Left hindlimb (tissue), 1 donor: ENCODE measurements at regions not wholly inside any gene's neighbourhood (a gene's known extent, or its start where the extent isn't known, plus 50 kb on each side); places are given as distances from the start of the nearest gene placed in this dataset.

Source experiments
- DNase-seq: peaks from one replicate; pipeline ENCODE4 v3.0.0-alpha.2; 2018

- no peak for DNase-seq
Observed at GRCh38 chr16:5551909-5552308, 454.3 kb upstream of the EEF2KMT start.

- DNase-seq, result no peak
Observed at GRCh38 chr16:5549802-5550201, 452.2 kb upstream of the EEF2KMT start.

DNA sequence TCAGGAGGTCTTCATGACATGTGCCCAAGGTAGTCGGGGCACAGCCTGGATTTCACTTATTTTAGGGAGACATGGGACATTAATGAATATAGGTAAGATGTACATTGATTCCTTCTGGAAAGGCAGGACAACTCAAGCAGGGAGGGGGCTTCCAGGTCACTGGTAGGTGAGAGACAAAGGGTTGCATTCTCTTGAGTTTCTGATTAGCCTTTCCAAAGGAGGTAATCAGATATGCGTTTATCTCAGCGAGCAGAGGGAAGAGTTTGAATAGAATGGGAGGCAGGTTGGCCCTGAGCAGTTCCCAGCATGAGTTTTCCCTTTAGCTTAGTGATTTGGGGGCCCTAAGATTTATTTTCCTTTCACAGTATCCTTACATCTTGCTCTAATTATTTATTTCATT lies 443.8 kb upstream of the EEF2KMT start:
- DNase-seq, result no peak

DNA sequence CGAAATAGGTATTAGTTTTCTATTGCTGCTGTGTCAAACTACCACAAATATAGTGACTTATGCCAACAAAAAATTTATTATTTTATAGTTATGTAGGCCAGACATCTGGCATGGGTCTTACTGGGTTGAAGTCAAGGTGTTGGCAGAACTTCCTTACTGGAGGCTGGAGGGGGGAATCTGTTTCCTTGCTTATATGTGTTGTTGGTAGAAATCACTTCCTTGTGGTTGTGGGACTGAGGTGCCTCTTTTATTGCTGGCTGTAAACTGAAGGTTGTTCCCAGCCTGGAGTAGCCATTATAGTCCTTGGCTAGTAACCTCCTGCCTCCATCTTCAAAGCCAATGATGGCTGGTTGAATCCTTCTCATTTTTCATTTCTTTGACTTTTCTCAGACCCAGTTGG lies 439.8 kb upstream of the EEF2KMT start:
- no peak for DNase-seq

DNA sequence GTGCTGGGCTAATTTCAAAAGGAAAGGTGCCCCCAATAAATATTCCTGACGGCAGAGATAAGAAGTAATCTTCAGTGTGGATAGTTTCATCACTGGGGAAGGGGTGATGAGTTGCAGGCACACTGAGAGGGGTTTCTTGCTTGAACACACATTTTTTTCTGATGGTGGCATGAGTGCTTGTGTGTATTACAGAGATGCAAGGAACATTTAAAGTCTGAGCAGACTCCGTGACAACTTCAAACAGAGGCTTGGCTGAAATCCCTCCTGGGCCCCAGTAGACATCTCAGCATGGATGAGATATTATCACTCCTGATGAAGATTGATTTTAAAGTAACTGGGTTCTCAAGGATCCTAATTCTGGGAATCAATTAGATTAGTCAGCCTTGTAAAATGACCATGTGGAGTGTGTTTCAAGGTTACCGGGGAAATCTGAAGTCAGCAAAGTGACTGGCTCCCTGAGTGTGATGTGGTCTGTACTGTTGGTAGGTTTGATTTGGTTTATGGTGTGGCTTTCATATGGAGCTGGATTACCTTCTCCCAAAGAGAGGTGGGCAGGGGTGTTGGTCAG lies 435.8 kb upstream of the EEF2KMT start:
- no peak for DNase-seq

- no peak for DNase-seq
Observed at GRCh38 chr16:5527817-5528216, 430.2 kb upstream of the EEF2KMT start.

DNA sequence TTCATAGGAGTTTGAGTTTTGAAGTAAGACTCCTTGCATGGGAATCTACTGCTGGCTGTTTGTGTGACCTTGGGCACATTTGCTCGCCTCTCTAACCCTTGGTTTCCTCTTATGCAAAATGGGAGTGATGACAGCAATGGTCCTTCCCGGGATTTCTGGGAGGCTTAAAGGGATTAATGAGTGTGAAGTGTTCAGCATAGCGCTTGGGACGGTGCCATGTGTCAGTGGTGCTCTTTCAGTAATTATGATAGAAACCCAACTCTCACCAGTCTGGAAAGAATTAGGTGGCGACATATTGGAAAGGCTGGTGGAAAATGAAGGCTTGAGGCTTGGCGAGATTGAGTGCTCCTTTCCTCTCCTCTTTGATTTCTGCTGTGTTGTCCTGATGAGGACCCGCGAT lies 429.2 kb upstream of the EEF2KMT start:
- DNase-seq, result no peak

DNA sequence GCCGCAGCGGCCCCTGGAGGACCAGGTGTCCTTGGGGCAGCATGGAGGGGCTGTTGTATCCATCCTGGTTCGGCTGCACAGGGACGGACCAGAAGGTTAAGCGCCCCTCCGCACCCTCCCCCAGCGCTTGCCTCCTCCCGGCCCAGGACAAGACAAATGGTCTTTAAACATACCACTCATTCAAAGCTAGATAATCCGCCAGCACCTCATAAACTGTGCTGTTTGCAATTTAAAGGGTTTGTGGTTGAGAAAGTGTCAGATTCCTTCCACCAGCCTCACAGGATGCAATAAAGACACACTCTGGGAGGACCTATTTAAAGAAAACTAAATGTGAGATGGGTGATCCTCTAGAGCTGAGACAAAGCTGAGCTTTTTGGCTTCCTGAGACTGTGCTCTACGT lies 426.2 kb upstream of the EEF2KMT start:
- DNase-seq, result no peak

DNA sequence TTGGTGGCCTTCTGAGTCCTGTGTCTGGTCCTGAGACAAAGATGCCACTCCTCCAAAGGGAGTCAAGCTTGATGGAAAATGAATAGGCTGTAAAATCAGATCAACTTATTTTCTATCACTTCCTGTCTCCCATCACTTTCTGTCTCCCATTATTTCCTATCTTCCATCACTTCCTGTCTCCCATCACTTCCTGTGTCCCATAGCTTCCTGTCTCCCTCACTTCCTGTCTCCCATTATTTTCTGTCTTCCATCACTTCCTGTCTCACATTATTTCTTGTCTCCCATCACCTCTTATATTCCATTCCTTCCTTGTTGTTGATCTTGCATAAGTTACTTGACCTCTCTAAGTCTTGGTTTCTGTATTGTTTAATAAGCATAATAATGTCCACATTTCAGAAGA lies 418.5 kb upstream of the EEF2KMT start:
- DNase-seq, result no peak

DNA sequence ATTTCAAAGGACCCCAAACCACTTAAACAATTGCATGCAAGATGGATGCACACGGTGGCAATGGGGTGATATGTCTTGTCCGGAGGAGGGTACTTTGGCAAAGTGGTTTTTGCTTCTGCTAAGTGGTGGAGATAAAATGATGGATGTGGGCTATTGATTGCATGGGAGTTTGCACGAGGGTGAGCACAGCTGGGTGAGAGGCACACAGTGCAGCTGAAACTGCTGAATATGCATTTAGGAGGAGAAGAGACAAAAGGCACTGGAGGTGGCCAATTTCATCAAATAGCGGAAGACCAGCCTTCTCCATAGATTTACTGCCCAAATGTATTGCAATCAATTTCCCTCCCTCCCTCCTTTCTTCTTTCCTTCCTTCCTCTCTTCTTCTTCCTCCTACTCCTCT lies 414.4 kb upstream of the EEF2KMT start:
- DNase-seq, result no peak

DNA sequence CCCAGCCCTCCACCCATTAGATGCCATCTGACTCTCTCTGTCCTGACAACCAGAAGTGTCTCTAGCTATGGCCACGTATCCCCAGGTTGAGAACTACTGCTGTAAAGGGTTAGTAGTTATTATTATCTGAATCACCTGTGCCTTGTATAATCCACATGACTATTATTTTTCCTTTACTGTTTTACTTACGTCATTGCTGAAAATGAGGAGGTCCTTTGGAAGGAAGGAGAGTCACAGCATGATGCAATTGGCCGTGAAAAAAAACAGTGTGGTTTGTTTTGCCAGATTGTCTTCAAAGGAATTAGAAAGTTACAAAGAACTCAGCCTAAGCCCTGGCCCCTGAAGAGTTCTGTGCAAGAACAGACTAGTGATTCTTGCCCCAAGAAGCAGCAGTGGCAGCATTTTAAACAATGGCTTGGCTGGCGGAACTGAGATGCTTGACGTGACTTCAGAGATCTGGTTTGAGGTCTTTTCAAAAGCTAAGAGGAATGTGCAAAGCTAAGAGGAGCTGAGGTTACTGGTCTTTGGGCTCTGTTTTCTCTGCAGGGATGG lies 413.3 kb upstream of the EEF2KMT start:
- DNase-seq, result no peak

- DNase-seq, result no peak
Observed at GRCh38 chr16:5509794-5510193, 412.2 kb upstream of the EEF2KMT start.

- no peak for DNase-seq
Observed at GRCh38 chr16:5509336-5509735, 411.7 kb upstream of the EEF2KMT start.

GRCh38 chr16:5508371-5508770 lies 410.8 kb upstream of the EEF2KMT start:
- DNase-seq, result no peak

DNA sequence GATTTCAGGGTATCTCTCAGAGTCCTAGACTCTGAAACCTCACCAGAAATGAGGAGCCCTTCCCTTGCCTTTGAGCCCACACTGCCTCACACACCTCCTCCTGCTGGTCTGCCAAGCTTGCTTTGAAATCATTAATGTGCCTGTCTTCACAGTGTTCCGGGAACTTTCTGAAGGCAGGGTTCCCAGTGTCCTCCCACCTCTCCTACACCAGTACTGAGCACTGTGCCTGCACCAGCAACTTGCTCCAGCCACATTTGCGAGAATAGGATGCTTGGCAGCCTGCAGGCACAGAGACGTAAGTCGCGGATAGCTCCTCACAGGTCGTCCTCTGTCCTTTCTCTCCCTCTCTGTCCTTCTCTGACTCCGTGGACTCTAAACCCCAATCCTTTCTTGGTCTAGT lies 408.4 kb upstream of the EEF2KMT start:
- no peak for DNase-seq

GRCh38 chr16:5505091-5505887 lies 407.7 kb upstream of the EEF2KMT start:
- DNase-seq, result no peak

DNA sequence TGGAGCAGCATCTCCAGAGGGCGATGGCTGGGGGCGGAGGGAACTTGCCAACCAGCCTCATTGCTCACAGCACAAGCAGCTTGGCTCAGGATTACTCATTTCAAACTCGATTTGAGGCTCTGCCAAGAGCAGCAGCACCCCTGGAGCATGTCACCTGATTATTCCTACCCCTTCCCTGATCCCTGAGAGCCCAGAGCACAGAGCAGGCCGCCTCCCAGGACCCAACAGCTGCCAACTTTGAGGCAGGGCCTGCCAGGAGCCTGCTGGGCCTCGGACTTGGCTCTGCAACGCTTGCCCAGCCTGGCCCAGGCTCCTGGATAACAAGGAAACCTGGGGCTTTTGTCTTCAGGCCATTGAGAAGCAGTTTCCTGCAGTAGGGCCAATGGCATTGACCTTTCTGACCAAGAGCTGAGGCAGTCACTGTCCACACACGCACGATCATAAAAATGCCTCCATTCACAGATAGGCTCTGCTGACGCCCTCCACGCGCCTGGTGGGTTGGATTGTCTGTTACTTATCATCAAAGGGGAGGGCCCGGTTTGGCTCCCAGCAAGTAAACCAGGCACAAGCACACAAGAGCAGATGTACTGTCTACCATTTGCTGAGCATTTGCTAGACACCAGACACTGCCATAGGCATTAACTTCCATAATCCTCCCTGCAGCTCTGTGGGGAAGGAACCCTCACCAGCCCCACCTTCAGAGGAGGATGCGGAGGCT lies 406.6 kb upstream of the EEF2KMT start:
- DNase-seq, result no peak

GRCh38 chr16:5502944-5503343 lies 405.3 kb upstream of the EEF2KMT start:
- DNase-seq, result no peak

DNA sequence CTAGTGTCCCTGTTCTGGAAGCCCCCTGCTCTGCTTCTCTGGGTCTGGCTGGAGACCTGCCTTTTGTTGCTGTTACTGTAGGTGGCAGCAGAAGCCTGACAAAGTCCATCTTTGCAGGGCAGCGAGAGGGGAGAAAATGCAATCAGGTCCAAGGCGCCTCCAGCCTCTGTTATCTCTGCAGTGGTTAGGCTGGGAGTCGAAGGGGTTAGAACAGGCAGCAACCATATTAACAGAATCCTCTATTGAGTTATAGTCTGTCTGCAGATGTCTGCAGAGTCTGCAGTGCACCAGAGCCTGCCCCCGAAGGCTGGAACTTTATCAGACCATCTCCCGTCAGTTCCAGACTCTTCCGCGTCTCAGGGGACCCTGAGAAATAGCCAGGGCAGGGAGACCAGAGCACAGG lies 404.9 kb upstream of the EEF2KMT start:
- DNase-seq, result no peak

GRCh38 chr16:5500526-5500925 lies 402.9 kb upstream of the EEF2KMT start:
- DNase-seq, result no peak

- no peak for DNase-seq
Observed at GRCh38 chr16:5498562-5498961, 401.0 kb upstream of the EEF2KMT start.

DNA sequence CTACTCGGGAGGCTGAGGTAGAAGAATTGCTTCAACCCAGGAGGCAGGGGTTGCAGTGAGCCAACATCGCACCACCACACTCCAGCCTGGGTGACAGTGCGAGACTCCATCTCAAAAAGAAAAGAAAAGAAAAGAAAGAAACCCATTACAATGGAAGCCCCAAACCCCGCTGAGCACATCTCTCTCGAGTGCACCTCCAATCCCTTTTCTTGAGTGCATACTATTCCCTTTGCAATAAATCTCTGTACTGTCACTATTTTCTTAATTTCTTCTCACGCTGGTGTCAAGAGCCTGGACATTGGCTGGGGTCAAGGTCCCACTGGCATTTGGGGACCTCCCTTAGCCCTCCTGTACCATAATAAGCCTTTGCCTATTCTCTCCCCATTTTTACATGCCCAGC lies 398.4 kb upstream of the EEF2KMT start:
- DNase-seq, result no peak

DNA sequence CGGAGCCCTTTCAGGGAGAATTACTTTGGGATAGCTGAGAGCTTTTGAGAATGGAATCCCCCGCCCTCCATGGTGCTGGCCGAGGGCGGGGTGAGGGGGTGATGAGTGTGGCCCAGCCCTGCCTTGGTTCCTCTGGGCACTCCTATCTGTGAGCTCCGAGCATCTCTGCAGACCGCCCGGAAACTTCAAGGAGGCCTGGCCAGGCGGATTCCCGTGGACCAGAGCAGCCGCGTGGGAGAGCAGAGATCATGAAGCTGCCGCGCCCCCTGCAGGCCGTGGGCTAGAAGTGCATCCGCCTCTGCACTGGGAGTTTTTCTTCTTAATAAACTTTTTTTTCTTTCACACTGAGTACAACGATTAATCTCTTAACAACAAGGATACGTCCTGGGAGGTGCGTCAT lies 392.9 kb upstream of the EEF2KMT start:
- DNase-seq, result no peak

DNA sequence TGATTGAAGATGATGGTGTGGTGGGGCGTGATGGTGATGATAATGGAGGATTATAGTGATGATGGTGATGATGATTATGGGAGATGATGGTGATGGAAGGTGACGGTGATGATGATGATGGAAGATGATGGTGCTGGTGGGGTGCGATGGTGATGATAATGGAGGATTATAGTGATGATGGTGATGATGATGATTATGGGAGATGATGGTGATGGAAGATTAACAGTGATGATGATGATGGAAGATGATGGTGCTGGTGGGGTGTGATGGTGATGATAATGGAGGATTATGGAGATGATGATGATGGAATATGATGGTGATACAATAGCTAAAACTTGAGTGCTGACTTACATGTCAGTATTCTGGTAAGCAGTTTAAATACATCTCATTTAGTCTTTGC lies 391.0 kb upstream of the EEF2KMT start:
- no peak for DNase-seq
